ENCODE measurements at regions not wholly inside any gene's neighbourhood (a gene's known extent, or its start where the extent isn't known, plus 50 kb on each side); places are given as distances from the start of the nearest gene placed in this dataset.

GRCh38 chr10:36578306-36578705 lies 547.1 kb upstream of the ANKRD30A start:
- POLR2A ChIA-PET, result no interaction called here
- Mint-ChIP-seq H3K4me3 (no peak overlapping the region), H3K4me1 (ENCODE audit: low read depth) (no peaks in the 10 kb centered on the region)

GRCh38 chr10:36577126-36577525 lies 548.3 kb upstream of the ANKRD30A start:
- ChIA-PET CTCF (no interaction called here), POLR2A (no interaction called here)
- no peak for TF ChIP-seq CTCF (IDR thresholded peaks at IDR 0.05)
- no peak for ATAC-seq
- no peaks in the 10 kb centered on the region for H3K4me1 Mint-ChIP-seq (ENCODE audit: low read depth)
- no peak overlapping the region for H3K4me3 Mint-ChIP-seq
- no peak overlapping the region for H3K27ac Mint-ChIP-seq
- H3K9me3 Mint-ChIP-seq, result peaks cover 7% of the 10 kb centered on the region
- intact Hi-C loops (cut with micrococcal nuclease), result no loop called here
- DNase-seq, result no peak
- no peaks in the 10 kb centered on the region for H3K27me3 Mint-ChIP-seq
- no peaks in the 10 kb centered on the region for H3K36me3 Mint-ChIP-seq (ENCODE audit: low read depth)

More at GRCh38 chr10:36578306-36578705, 547.1 kb upstream of the ANKRD30A start:
- intact Hi-C loops (cut with micrococcal nuclease), result no loop called here
- Mint-ChIP-seq H3K9me3 (peaks cover 8% of the 10 kb centered on the region), H3K36me3 (ENCODE audit: low read depth) (no peaks in the 10 kb centered on the region), H3K27me3 (no peaks in the 10 kb centered on the region), H3K27ac (no peak overlapping the region)
- DNase-seq, result no peak
- no peak for ATAC-seq
- no peak for TF ChIP-seq CTCF (IDR thresholded peaks at IDR 0.05)
- CTCF ChIA-PET, result no interaction called here

GRCh38 chr10:36574207-36574606 lies 551.2 kb upstream of the ANKRD30A start:
- Mint-ChIP-seq H3K36me3 (ENCODE audit: low read depth) (no peaks in the 10 kb centered on the region), H3K4me3 (no peak overlapping the region), H3K27ac (no peak overlapping the region), H3K27me3 (no peaks in the 10 kb centered on the region), H3K4me1 (ENCODE audit: low read depth) (no peaks in the 10 kb centered on the region), H3K9me3 (peaks cover 10% of the 10 kb centered on the region)
- ATAC-seq (no peak), DNase-seq (no peak)
- TF ChIP-seq CTCF (IDR thresholded peaks at IDR 0.05), result no peak
- ChIA-PET POLR2A (no interaction called here), CTCF (no interaction called here)
- intact Hi-C loops (cut with micrococcal nuclease), result no loop called here

- ATAC-seq (no peak), DNase-seq (no peak)
- ChIA-PET POLR2A (no interaction called here), CTCF (no interaction called here)
- H3K36me3 Mint-ChIP-seq (ENCODE audit: low read depth), result no peaks in the 10 kb centered on the region
- H3K27me3 Mint-ChIP-seq, result no peaks in the 10 kb centered on the region
- H3K9me3 Mint-ChIP-seq, result peaks cover 8% of the 10 kb centered on the region
- intact Hi-C loops (cut with micrococcal nuclease), result no loop called here
- H3K4me1 Mint-ChIP-seq (ENCODE audit: low read depth), result no peaks in the 10 kb centered on the region
- H3K27ac Mint-ChIP-seq, result no peak overlapping the region
- H3K4me3 Mint-ChIP-seq, result no peak overlapping the region
- TF ChIP-seq CTCF (IDR thresholded peaks at IDR 0.05), result no peak
Observed at GRCh38 chr10:36573246-36573645, 552.2 kb upstream of the ANKRD30A start.

- CTCF ChIA-PET, result no interaction called here
- H3K27ac Mint-ChIP-seq, result no peak overlapping the region
Observed at GRCh38 chr10:36564433-36564832, 561.0 kb upstream of the ANKRD30A start.

More at GRCh38 chr10:36564433-36564832, 561.0 kb upstream of the ANKRD30A start:
- H3K36me3 Mint-ChIP-seq (ENCODE audit: low read depth), result no peaks in the 10 kb centered on the region
- POLR2A ChIA-PET, result no interaction called here
- peaks cover 7% of the 10 kb centered on the region for H3K9me3 Mint-ChIP-seq
- no peaks in the 10 kb centered on the region for H3K27me3 Mint-ChIP-seq
- no peak overlapping the region for H3K4me3 Mint-ChIP-seq
- H3K4me1 Mint-ChIP-seq (ENCODE audit: low read depth), result no peaks in the 10 kb centered on the region
- DNase-seq, result no peak
- no peak for ATAC-seq
- TF ChIP-seq CTCF (IDR thresholded peaks at IDR 0.05), result no peak
- intact Hi-C loops (cut with micrococcal nuclease), result no loop called here
